GM21786 (cell line): ENCODE measurements at regions not wholly inside any gene's neighbourhood (a gene's known extent, or its start where the extent isn't known, plus 50 kb on each side); places are given as distances from the start of the nearest gene placed in this dataset.
"Not testable (repeated sequence)": the region's sequence is repeated elsewhere in the genome, so short reads cannot be mapped to it uniquely, and the experiment has no call there.

Source experiments
- ATAC-seq: cut with Tn5 transposase; IDR thresholded peaks from one replicate; pipeline ENCODE4 v1.9.1; 2021; ENCODE audit not compliant: unreplicated experiment

DNA sequence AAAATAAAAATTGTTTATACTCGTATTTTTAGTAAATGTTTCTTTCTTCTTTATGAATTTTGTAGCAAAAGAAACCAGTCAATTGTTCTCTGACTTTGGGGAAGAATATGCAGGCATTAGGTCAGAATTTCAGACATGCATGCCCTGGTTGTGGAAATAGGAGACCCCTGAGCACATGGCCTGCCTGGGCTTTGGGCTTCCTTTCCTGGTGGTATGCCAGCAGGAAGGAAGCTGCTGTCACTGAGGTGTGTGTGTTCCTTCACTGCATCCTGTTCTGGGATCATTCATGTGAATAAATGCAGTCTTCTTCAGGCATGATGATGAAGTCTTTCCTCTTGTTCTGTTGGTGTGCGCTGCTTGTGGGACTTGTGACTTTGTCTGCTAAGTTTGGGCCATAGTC, 920.2 kb upstream of the VRK2 start:
- no peak for ATAC-seq

DNA sequence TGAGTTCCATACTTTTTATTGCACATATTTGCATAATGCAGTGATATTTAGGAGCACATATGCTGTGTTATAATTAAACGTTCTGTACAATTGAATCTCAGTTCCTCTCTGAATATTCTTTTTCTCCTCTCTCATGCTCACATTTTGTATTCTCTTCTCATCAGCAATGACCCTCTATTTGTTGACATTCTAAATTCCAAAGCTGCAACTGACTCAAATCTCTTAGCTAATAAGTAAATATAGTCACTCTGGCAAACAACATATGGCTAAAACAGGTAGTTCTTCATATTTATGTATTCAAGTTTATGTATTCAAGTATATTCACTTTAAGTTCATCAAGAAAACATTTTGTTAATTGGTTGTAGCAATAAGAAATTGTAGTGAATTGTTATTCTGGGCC, 907.4 kb upstream of the VRK2 start:
- ATAC-seq = no peak

- ATAC-seq = no peak
Observed at GRCh38 chr2:57141269-57141668, 905.3 kb upstream of the VRK2 start.

- no peak for ATAC-seq
Observed at GRCh38 chr2:57146951-57147350, 899.7 kb upstream of the VRK2 start.

GRCh38 chr2:57156231-57156924, 890.2 kb upstream of the VRK2 start:
- no peak for ATAC-seq

DNA sequence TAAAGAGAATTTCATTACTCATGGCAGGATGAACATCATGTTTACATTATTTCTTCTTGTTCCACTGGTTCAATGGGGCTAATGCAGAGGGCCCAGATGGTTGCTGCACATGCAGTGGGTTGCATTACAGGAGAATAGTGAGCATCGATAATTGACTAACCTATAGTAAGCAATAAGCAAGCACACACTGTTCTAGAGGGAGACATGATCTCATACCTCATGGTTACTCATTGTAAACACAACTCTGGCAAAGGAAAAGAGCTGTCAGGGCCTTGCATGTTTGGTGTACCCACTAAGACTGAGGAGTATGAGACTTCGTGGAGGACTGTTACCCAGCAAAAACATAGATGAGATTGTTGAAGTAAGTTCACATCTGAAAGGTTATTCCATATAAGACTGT, 885.6 kb upstream of the VRK2 start:
- ATAC-seq = no peak

DNA sequence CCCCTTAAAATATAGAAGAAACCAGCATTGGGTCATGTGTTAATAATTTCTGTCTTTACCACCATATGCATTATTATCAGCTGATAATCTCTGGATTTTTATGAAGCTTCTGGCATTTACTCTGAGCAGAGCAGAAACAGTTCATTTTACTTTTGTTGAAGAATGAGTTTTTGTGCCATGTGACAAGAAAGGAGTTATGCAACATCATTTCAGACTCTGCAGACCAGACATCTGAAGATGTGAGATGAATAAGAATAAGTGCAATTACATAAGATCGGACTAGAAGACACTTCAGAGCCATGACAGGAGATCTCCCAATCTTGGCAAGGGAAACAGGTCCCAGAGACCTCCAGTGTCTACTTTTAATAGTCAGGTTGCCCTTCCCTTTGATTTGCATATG, 869.4 kb upstream of the VRK2 start:
- ATAC-seq = no peak

- no peak for ATAC-seq
Observed at GRCh38 chr2:57180042-57180567, 866.5 kb upstream of the VRK2 start.

DNA sequence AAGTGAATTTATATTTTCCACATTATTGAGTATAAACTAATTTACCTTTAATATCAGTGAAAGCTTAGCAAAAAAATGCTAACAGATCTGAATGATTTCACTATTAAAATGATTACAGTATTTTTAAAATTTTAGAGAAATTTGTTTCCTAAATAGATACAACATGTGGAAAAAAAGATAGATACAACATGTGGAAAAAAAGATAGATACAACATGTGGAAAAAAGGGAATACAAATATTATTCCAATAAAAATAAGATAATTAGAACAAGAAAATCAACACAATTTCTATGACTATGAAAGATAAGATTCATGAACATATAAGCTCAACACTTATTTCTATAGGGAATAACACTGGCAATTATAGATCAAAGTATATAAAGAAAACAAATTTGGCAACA, 865.9 kb upstream of the VRK2 start:
- no peak for ATAC-seq

GRCh38 chr2:57181315-57182038, 865.1 kb upstream of the VRK2 start:
- ATAC-seq = no peak

DNA sequence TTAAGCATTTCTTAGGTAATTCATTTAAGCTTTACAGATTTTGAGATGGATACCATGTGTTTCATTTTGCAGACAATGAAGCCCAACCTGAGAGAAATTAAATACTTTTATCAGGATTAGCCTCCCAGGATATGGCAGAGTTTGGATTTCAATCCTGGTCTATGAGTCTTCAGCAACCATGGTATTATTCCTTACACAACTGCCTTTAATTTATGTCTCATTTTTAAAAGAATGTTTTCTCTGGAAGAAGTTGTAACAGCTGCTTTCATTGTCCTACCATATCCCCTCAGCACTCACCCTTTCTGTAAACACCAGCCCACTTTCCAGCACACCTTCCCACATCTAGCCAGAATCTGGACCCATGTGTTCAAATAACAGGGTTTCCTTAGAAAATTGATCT, 863.7 kb upstream of the VRK2 start:
- no peak for ATAC-seq

GRCh38 chr2:57185568-57185967, 861.0 kb upstream of the VRK2 start:
- ATAC-seq = no peak

DNA sequence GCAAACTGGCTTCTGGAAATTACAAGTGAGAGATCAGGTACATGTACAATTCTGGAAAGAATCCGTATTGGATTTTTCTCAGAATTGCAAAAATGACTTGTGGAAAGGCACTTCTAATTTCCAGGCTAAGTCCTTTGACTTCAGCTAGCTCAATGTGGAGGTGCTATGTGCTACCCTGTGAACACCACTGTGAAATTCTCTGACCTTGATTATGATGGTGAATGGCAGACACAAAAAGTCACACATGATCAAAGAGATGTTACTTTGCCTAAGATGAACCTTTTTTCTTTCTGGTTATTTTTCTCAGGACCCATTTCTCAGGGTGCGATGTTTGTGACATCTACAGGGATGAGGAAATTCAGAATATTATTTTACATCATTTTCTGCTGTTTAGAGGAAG, 856.6 kb upstream of the VRK2 start:
- no peak for ATAC-seq

DNA sequence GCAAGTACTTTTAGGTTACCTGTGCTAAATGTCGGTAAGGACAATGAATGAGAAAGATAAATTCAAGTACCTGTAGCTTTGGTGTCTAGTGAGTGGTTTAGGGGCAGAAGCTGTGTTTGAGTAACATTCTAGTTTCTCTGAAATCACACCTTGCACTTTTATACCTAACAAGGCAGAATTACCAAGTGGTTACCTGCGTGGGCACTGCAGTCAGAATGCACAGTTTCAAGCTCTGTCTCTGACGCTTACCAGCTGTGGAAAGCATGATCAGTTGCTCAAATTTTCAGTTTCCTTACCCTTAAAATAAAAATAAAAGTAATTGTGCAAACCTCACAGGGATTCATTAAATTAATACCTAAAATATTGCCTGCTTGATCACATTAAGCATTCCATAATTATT, 846.9 kb upstream of the VRK2 start:
- no peak for ATAC-seq

GRCh38 chr2:57204364-57204763, 842.2 kb upstream of the VRK2 start:
- ATAC-seq = no peak

DNA sequence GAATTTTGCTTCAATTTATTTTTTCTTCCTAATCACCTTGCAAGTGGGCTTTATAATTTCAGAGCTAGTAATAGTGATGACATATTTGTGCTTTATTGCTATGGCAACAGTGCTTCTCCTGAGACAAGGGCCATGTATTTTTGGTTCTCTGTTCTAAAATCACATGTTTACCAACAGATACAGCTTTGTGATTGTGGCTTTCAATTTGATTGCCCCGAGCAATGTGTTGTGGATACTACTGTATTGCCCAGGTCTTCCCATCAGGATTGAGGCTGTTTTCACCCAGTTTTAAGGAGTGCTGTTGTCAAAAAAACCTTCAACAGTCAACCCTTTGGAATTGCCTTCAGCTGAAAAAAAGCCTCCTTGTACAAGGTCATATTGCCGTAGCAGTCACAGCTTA, 841.4 kb upstream of the VRK2 start:
- no peak for ATAC-seq

DNA sequence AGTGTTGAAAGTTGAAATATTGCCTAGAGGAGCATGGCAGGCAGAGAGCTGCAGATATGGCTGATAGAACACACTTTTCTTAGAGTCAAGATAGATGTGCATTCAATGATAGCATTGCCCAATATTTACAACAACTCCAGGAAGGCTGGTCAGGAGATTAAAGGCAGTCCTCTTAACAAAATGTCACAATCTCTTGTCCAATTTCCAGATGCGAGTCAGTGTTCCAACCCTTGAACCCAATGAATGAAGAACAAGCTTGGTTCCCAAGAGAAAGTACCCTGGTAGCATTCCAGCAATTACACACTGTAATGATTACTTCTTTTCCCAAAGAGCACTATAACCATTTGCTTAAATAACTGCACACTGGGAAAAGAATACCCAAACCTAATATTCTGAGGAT, 839.4 kb upstream of the VRK2 start:
- ATAC-seq = no peak

DNA sequence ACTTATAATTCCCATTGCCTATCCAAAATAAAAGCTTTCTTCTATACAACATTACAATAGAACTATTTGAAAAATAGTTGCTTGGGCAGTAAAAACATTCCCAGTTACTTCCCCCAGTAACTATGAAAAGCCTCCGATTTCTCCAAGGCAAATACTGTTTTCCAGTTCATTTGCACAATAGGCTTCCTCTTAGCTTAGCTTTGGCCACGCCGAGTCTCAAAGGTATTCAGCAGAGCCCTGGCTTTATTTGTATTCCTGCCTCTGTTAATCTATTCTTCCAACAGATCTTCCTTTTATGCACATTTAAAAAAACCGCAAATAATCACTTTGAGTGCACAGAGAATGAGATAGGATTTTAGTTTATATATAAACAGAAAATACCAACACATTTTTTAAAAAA, 836.8 kb upstream of the VRK2 start:
- ATAC-seq = no peak

GRCh38 chr2:57210855-57211254, 835.8 kb upstream of the VRK2 start:
- no peak for ATAC-seq

GRCh38 chr2:57217013-57217412, 829.6 kb upstream of the VRK2 start:
- no peak for ATAC-seq

DNA sequence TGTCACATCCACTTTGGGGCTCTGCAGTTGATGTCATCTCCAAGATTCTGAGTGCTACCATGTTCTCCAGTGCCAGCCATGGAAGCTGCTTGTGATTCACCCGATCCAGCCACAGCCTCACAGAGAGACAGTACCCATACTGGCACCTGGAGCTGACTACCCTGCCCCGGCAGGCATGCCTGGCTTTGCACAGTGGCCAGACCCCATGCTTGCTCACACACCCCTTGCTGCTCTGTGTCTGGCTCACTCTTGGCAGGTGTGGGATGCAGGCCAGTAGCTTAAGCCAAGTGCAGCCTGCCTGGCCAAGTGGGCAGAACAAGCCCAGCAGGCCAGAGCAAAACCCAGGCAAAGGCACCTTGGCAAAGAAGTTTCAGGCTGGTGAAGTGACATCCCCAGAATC, 828.4 kb upstream of the VRK2 start:
- ATAC-seq = no peak

GRCh38 chr2:57229706-57230105, 816.9 kb upstream of the VRK2 start:
- ATAC-seq = not testable (repeated sequence)

DNA sequence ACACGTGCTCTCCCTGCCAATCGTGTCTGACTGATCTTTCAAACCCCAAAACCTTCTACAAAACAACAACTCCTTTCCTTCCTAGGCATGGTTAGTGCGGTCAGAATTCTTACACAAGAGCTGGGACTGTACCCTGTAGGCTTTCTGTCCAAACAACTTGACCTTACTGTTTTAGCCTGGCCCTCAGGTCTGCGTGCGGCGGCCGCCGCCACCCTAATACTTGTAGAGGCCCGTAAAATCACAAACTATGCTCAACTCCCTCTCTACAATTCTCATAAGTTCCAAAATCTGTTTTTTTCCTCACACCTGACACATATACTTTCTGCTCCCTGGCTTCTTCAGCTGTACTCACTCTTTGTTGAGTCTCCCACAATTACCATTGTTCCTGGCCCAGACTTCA, 814.3 kb upstream of the VRK2 start:
- ATAC-seq = not testable (repeated sequence)
